Mesenchymal stem cell (in vitro differentiated cells and primary cell): ENCODE measurements at regions not wholly inside any gene's neighbourhood (a gene's known extent, or its start where the extent isn't known, plus 50 kb on each side); places are given as distances from the start of the nearest gene placed in this dataset.

Experiments
- DNase-seq: peaks from one replicate; pipeline ENCODE4 v3.0.0-alpha.2; 2013
- H2AFZ ChIP-seq: one replicate; pipeline ENCODE4 v1.6.1; 2013; ENCODE audit warnings: low read depth, mild to moderate bottlenecking, control low read depth, inconsistent platforms, low read length, moderate library complexity
- H2AK5ac ChIP-seq: 2 replicates; pipeline ENCODE4 v1.6.1; 2013; ENCODE audit warnings: low read length, moderate library complexity, mild to moderate bottlenecking, inconsistent platforms; ENCODE audit not compliant: severe bottlenecking
- H2BK120ac ChIP-seq: one replicate; pipeline ENCODE4 v1.6.1; 2013; ENCODE audit warnings: low read depth, mild to moderate bottlenecking, inconsistent platforms, low read length, moderate library complexity
- H2BK12ac ChIP-seq, 2 experiments: one replicate each; pipeline ENCODE4 v1.6.1; 2013; ENCODE audit warnings: inconsistent platforms in 2 of 2, low read length in 2 of 2, mild to moderate bottlenecking in 2 of 2, moderate library complexity in 2 of 2, control low read depth in 1 of 2
- H2BK15ac ChIP-seq: one replicate; pipeline ENCODE4 v1.6.1; 2013; ENCODE audit warnings: mild to moderate bottlenecking, low read depth, inconsistent platforms; ENCODE audit not compliant: poor library complexity, severe bottlenecking
- H2BK5ac ChIP-seq: 2 replicates; pipeline ENCODE4 v1.6.1; 2013; ENCODE audit warnings: low read depth, mild to moderate bottlenecking, low read length, control low read depth, inconsistent platforms; ENCODE audit not compliant: poor library complexity, severe bottlenecking
- H3K14ac ChIP-seq, 2 experiments: one replicate each; pipeline ENCODE4 v1.6.1; 2013; ENCODE audit warnings: inconsistent platforms in 2 of 2, low read length in 2 of 2, control low read depth in 1 of 2, mild to moderate bottlenecking in 1 of 2, moderate library complexity in 1 of 2
- H3K18ac ChIP-seq, 2 experiments: one replicate each; pipeline ENCODE4 v1.6.1; 2013; ENCODE audit warnings: inconsistent platforms in 2 of 2, low read length in 2 of 2, control low read depth in 1 of 2, low read depth in 1 of 2, mild to moderate bottlenecking in 1 of 2
- H3K23ac ChIP-seq, 2 experiments: one replicate each; pipeline ENCODE4 v1.6.1; 2013; ENCODE audit warnings: inconsistent platforms in 2 of 2, low read length in 2 of 2, mild to moderate bottlenecking in 2 of 2, moderate library complexity in 2 of 2, control low read depth in 1 of 2
- H3K27ac ChIP-seq: 2 replicates; pipeline ENCODE4 v1.5.1; 2013; ENCODE audit warnings: mild to moderate bottlenecking, moderate library complexity, low read length, control low read depth, inconsistent platforms; ENCODE audit not compliant: poor library complexity, severe bottlenecking
- H3K27me3 ChIP-seq, 2 experiments: 2 replicates each; pipeline versions ENCODE4 v1.6.1 to v1.7.0; 2013; ENCODE audit warnings: low read length in 2 of 2, mild to moderate bottlenecking in 2 of 2, moderate library complexity in 2 of 2, control low read depth in 1 of 2, inconsistent platforms in 1 of 2; ENCODE audit not compliant: control insufficient read depth in 1 of 2, insufficient read depth in 1 of 2
- H3K36me3 ChIP-seq, 2 experiments: 2 replicates each; pipeline versions ENCODE4 v1.6.1 to v1.7.0; 2013; ENCODE audit warnings: low read length in 2 of 2, control low read depth in 1 of 2, inconsistent platforms in 1 of 2, low read depth in 1 of 2, mild to moderate bottlenecking in 1 of 2; ENCODE audit not compliant: insufficient read depth in 2 of 2, control insufficient read depth in 1 of 2
- H3K4ac ChIP-seq, 2 experiments: one replicate each; pipeline ENCODE4 v1.6.1; 2013; ENCODE audit warnings: inconsistent platforms in 2 of 2, low read length in 2 of 2, mild to moderate bottlenecking in 2 of 2, moderate library complexity in 2 of 2, control low read depth in 1 of 2, low read depth in 1 of 2
- H3K4me1 ChIP-seq: 2 replicates; pipeline ENCODE4 v1.6.1; 2013; ENCODE audit warnings: low read depth, low read length, control low read depth; ENCODE audit not compliant: control insufficient read depth, insufficient read depth
- H3K4me2 ChIP-seq: 2 replicates; pipeline ENCODE4 v1.6.1; 2013; ENCODE audit warnings: low read length, mild to moderate bottlenecking, inconsistent platforms; ENCODE audit not compliant: poor library complexity, severe bottlenecking
- H3K4me3 ChIP-seq, 2 experiments: 2 replicates each; pipeline versions ENCODE4 v1.5.1 to v1.7.0; 2013; ENCODE audit warnings: low read length in 2 of 2, mild to moderate bottlenecking in 2 of 2, control low read depth in 1 of 2, low read depth in 1 of 2; ENCODE audit not compliant: insufficient read depth in 1 of 2
- H3K79me1 ChIP-seq: replicated peaks from 2 replicates; pipeline ENCODE4 v1.6.1; 2013; ENCODE audit warnings: mild to moderate bottlenecking, control low read depth, low read length, inconsistent platforms; ENCODE audit not compliant: poor library complexity, severe bottlenecking
- H3K9ac ChIP-seq: 2 replicates; pipeline ENCODE4 v1.7.0; 2013; ENCODE audit warnings: mild to moderate bottlenecking, low read length, moderate library complexity
- H3K9me3 ChIP-seq: 2 replicates; pipeline ENCODE4 v1.7.0; 2013; ENCODE audit warnings: mild to moderate bottlenecking, low read length; ENCODE audit not compliant: control insufficient read depth
- H4K8ac ChIP-seq: one replicate; pipeline ENCODE4 v1.6.1; 2013; ENCODE audit warnings: inconsistent platforms, mild to moderate bottlenecking, low read length, moderate library complexity
- H4K91ac ChIP-seq: one replicate; pipeline ENCODE4 v1.6.1; 2013; ENCODE audit warnings: mild to moderate bottlenecking, low read length, inconsistent platforms
- WGBS: methylation state at CpG from one replicate; pipeline ENCODE4 v1.1.7; 2013; ENCODE audit warnings: mixed read lengths; 5-methylcytosine and 5-hydroxymethylcytosine counted together

GRCh38 chr1:68979891-68980290 lies 483.0 kb upstream of the DEPDC1 start:
- H2BK15ac ChIP-seq, result no peak overlapping the region
- no peak overlapping the region for H3K4me2 ChIP-seq
- no peaks in the 10 kb centered on the region for H3K36me3 ChIP-seq
- H2BK120ac ChIP-seq, result no peak overlapping the region
- H2BK5ac ChIP-seq, result no peak overlapping the region
- no peak overlapping the region for H4K91ac ChIP-seq
- no peak overlapping the region for H2BK12ac ChIP-seq
- H2AK5ac ChIP-seq, result no peak overlapping the region
- H3K4ac ChIP-seq, result no peak overlapping the region
- no peak overlapping the region for H3K14ac ChIP-seq
- H3K9ac ChIP-seq, result no peak overlapping the region
- H4K8ac ChIP-seq, result no peak overlapping the region
- H3K9me3 ChIP-seq, result no peaks in the 10 kb centered on the region
- no peak overlapping the region for H3K18ac ChIP-seq
- 89% methylated on average over 1 of the region's 1 CpG for WGBS
- no peak overlapping the region for H3K27ac ChIP-seq
- no peaks in the 10 kb centered on the region for H3K79me1 ChIP-seq
- no peak overlapping the region for H2AFZ ChIP-seq
- H3K4me3 ChIP-seq, result no peak overlapping the region
- no peak overlapping the region for H3K23ac ChIP-seq
- DNase-seq, result no peak
- no peaks in the 10 kb centered on the region for H3K4me1 ChIP-seq
- H3K27me3 ChIP-seq, result no peaks in the 10 kb centered on the region

- no peak overlapping the region for H2BK12ac ChIP-seq
- no peaks in the 10 kb centered on the region for H3K9me3 ChIP-seq
- no peak overlapping the region for H3K4me2 ChIP-seq
- H3K18ac ChIP-seq, result no peak overlapping the region
- no peak overlapping the region for H3K23ac ChIP-seq
- no peak overlapping the region for H4K91ac ChIP-seq
- H2BK120ac ChIP-seq, result no peak overlapping the region
- H2AK5ac ChIP-seq, result no peak overlapping the region
- H2AFZ ChIP-seq, result no peak overlapping the region
- no peak overlapping the region for H2BK15ac ChIP-seq
- WGBS, result 92% methylated on average over 2 of the region's 2 CpGs
- no peak overlapping the region for H2BK5ac ChIP-seq
- no peak for DNase-seq
- H3K36me3 ChIP-seq, result no peaks in the 10 kb centered on the region
- H3K27me3 ChIP-seq, result no peaks in the 10 kb centered on the region
- H4K8ac ChIP-seq, result no peak overlapping the region
- H3K27ac ChIP-seq, result no peak overlapping the region
- H3K9ac ChIP-seq, result no peak overlapping the region
- no peak overlapping the region for H3K4ac ChIP-seq
- H3K4me3 ChIP-seq, result no peak overlapping the region
- H3K79me1 ChIP-seq, result no peaks in the 10 kb centered on the region
- H3K14ac ChIP-seq, result no peak overlapping the region
- no peaks in the 10 kb centered on the region for H3K4me1 ChIP-seq
Observed at GRCh38 chr1:68984289-68984688, 487.4 kb upstream of the DEPDC1 start.

DNA sequence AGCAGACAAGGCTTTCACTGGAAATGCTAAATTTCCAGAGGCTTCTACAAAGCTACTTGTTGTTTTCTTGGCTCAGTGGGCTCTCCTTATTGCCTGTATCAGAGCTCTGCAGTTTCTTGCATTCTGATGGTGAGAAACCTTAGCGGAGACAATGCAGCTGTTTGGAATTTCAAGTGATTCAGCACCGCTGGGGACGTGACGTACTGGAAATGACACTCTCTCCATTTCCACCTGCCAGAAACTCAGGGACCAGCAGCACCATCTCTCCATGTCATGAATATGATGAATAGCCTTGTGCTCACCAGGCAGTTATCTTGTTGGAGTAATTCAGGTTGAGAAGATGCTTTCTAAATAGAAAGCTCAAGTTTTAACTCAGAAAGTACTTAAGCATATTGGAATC lies 497.2 kb upstream of the DEPDC1 start:
- H2BK12ac ChIP-seq, result no peak overlapping the region
- H3K9me3 ChIP-seq, result no peaks in the 10 kb centered on the region
- H3K4me1 ChIP-seq, result no peaks in the 10 kb centered on the region
- no peak overlapping the region for H2BK120ac ChIP-seq
- no peak overlapping the region for H2BK15ac ChIP-seq
- 75% methylated on average over 4 of the region's 4 CpGs for WGBS
- H3K36me3 ChIP-seq, result no peaks in the 10 kb centered on the region
- H4K8ac ChIP-seq, result no peak overlapping the region
- H3K18ac ChIP-seq, result no peak overlapping the region
- no peaks in the 10 kb centered on the region for H3K27me3 ChIP-seq
- no peaks in the 10 kb centered on the region for H3K79me1 ChIP-seq
- no peak overlapping the region for H3K4me3 ChIP-seq
- no peak overlapping the region for H3K4me2 ChIP-seq
- H3K14ac ChIP-seq, result no peak overlapping the region
- no peak overlapping the region for H4K91ac ChIP-seq
- no peak overlapping the region for H2AK5ac ChIP-seq
- no peak for DNase-seq
- H2BK5ac ChIP-seq, result no peak overlapping the region
- H3K27ac ChIP-seq, result no peak overlapping the region
- H3K4ac ChIP-seq, result no peak overlapping the region
- no peak overlapping the region for H3K23ac ChIP-seq
- no peak overlapping the region for H2AFZ ChIP-seq
- no peak overlapping the region for H3K9ac ChIP-seq

- no peak overlapping the region for H3K9ac ChIP-seq
- H2BK12ac ChIP-seq, result no peak overlapping the region
- no peak overlapping the region for H2AFZ ChIP-seq
- no peak overlapping the region for H3K18ac ChIP-seq
- H3K23ac ChIP-seq, result no peak overlapping the region
- H2BK5ac ChIP-seq, result no peak overlapping the region
- H3K4me1 ChIP-seq, result no peaks in the 10 kb centered on the region
- no peak overlapping the region for H3K14ac ChIP-seq
- no peaks in the 10 kb centered on the region for H3K36me3 ChIP-seq
- H3K27me3 ChIP-seq, result no peaks in the 10 kb centered on the region
- H2BK15ac ChIP-seq, result no peak overlapping the region
- H2AK5ac ChIP-seq, result no peak overlapping the region
- H2BK120ac ChIP-seq, result no peak overlapping the region
- no peak overlapping the region for H3K4ac ChIP-seq
- no peak overlapping the region for H4K91ac ChIP-seq
- no peak for DNase-seq
- peaks cover 8% of the 10 kb centered on the region for H3K9me3 ChIP-seq
- no peak overlapping the region for H4K8ac ChIP-seq
- no peak overlapping the region for H3K4me3 ChIP-seq
- H3K27ac ChIP-seq, result no peak overlapping the region
- no peaks in the 10 kb centered on the region for H3K79me1 ChIP-seq
- no peak overlapping the region for H3K4me2 ChIP-seq
Observed at GRCh38 chr1:69016468-69016867, 519.6 kb upstream of the DEPDC1 start.
